Memory B cell (primary cell): ENCODE measurements at regions not wholly inside any gene's neighbourhood (a gene's known extent, or its start where the extent isn't known, plus 50 kb on each side); places are given as distances from the start of the nearest gene placed in this dataset.
"Not testable (repeated sequence)": the region's sequence is repeated elsewhere in the genome, so short reads cannot be mapped to it uniquely, and the experiment has no call there.

Source experiments
- ATAC-seq: fragments of 150-1000 bp; cut with Tn5 transposase; 2 replicates; pipeline ENCODE4 v1.10.0; 2021; ENCODE audit warnings: low read depth, mild to moderate bottlenecking, moderate library complexity
- DNase-seq, 2 donors: peaks; one replicate each; pipeline ENCODE4 v3.0.0; 2022; ENCODE audit warnings: low spot score in 2 of 2
- H3K27ac Mint-ChIP-seq: one replicate; pipeline ENCODE4 v1.8.0; 2022; ENCODE audit warnings: mild to moderate bottlenecking, moderate library complexity, mixed read lengths
- H3K27me3 Mint-ChIP-seq: one replicate; pipeline ENCODE4 v1.8.0; 2022; ENCODE audit warnings: mixed read lengths
- H3K36me3 Mint-ChIP-seq: one replicate; pipeline ENCODE4 v1.8.0; 2022; ENCODE audit warnings: mild to moderate bottlenecking, mixed read lengths
- H3K4me1 Mint-ChIP-seq: one replicate; pipeline ENCODE4 v1.8.0; 2022; ENCODE audit warnings: mixed read lengths
- H3K4me3 Mint-ChIP-seq: one replicate; pipeline ENCODE4 v1.8.0; 2022; ENCODE audit warnings: mild to moderate bottlenecking, moderate library complexity, mixed read lengths
- H3K9me3 Mint-ChIP-seq: one replicate; pipeline ENCODE4 v1.8.0; 2022; ENCODE audit warnings: mixed read lengths

DNA sequence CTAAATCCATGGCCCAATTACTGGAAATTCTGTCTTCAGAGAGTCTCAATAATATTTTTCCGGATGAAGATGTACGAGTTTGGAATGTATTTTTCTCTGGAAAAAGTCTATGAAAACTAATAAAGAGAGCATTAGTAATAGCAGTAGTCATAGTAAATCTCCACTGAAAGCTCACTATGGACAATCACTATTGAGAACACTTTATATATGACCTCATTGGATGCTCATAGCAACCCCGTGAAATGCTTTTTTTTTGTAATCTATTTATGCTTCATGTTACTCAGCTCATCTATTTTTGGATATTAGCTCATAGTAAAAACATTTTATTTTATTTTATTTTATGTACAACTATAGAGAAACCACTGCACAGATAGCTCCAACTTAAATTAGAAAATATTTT lies 94.3 kb upstream of the MYO3A start:
- Mint-ChIP-seq H3K27ac (no peak overlapping the region), H3K4me1 (no peaks in the 10 kb centered on the region), H3K4me3 (no peak overlapping the region), H3K36me3 (no peaks in the 10 kb centered on the region), H3K27me3 (no peaks in the 10 kb centered on the region), H3K9me3 (peaks cover 6% of the 10 kb centered on the region)
- ATAC-seq: no peak
- DNase-seq: no peak

DNA sequence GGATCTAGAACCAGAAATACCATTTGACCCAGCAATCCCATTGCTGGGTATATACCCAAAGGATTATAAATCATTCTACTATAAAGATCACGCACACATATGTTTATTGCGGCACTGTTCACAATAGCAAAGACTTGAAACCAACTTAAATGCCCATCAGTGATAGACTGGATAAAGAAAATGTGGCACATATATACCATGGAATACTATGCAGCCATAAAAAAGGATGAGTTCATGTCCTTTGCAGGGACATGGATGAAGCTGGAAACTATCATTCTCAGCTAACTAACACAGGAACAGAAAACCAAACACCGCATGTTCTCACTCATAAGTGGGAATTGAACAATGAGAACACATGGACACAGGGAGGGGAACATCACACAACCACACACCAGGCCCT lies 93.2 kb upstream of the MYO3A start:
- H3K4me1 Mint-ChIP-seq, H3K27ac Mint-ChIP-seq, H3K4me3 Mint-ChIP-seq, H3K36me3 Mint-ChIP-seq, H3K27me3 Mint-ChIP-seq, DNase-seq, ATAC-seq, H3K9me3 Mint-ChIP-seq: not testable (repeated sequence)

DNA sequence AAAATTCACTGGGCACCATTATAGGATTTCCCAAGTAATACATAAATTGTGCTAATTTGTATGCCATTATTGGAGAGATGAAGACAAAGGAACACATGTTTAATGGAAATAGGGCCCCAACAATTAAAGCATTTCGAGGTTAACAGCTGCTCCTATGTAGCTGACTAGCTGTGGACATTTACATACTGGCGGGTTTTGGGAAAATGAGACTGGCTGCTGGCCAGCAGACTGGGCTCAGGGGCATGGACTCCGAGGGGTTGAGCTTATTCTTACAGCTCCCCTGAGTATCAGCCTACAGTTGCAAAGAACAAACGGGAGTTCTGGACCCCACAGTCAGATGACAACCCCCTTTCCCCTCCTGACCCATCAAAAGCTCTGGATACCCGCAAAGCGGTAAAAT lies 91.9 kb upstream of the MYO3A start:
- H3K27ac Mint-ChIP-seq: no peak overlapping the region
- ATAC-seq (no peak), DNase-seq (no peak)
- no peak overlapping the region for H3K4me3 Mint-ChIP-seq
- H3K9me3 Mint-ChIP-seq: peaks cover 5% of the 10 kb centered on the region
- no peaks in the 10 kb centered on the region for H3K4me1 Mint-ChIP-seq
- no peaks in the 10 kb centered on the region for H3K27me3 Mint-ChIP-seq
- no peaks in the 10 kb centered on the region for H3K36me3 Mint-ChIP-seq

DNA sequence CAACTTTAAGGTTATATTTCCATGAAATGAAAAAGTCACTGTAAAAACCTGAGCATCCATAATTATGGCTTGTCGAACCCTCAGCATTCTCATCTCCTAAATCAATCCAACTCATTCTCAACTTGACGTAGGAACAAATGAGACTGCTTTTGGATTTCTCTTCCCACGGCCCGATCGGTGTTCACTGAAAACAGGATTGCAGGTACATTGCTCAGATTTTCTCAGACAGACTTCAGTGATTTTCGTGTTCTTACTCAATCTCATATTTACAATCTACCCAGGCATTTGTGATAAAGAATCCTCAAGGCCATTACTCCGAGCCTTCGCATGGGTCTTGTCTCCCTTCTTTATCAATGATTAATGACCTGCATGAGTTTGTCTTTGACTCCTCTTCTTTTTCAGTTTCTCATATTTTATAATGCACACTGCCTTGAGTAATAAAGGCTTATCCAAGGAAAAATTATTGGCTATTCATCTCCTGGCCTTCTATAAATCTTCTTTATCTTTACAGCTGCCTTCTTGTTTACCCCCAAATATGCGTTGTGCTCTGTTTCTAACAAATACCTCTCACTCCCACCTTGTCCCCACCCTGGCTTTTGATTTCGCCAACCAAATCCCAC lies 90.4 kb upstream of the MYO3A start:
- H3K9me3 Mint-ChIP-seq: peaks cover 11% of the 10 kb centered on the region
- no peak for DNase-seq
- no peak for ATAC-seq
- H3K4me3 Mint-ChIP-seq: no peak overlapping the region
- no peak overlapping the region for H3K27ac Mint-ChIP-seq
- H3K36me3 Mint-ChIP-seq: no peaks in the 10 kb centered on the region
- H3K4me1 Mint-ChIP-seq: peaks cover 2% of the 10 kb centered on the region
- H3K27me3 Mint-ChIP-seq: peaks cover 5% of the 10 kb centered on the region

DNA sequence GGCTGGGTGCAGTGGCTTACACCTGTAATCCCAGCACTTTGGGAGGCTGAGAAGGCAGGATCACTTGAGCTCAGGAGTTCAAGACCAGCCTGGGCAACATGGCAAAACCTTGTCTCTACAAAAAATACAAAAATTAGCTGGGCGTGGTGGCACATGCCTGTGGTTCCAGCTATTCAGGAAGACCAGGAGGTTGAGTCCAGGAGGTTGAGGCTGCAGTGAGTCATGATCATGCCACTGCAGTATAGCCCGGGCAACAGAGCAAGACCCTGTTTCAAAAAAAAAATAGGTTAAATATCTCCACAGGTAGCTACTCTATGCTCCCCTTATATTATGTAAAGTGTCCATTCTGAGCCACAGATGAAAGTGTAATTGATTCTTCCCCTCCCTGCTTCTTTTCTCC lies 89.3 kb upstream of the MYO3A start:
- not testable (repeated sequence) for DNase-seq, H3K4me3 Mint-ChIP-seq, H3K27me3 Mint-ChIP-seq, H3K4me1 Mint-ChIP-seq, H3K36me3 Mint-ChIP-seq, H3K27ac Mint-ChIP-seq, ATAC-seq
- H3K9me3 Mint-ChIP-seq: peaks cover 11% of the 10 kb centered on the region

DNA sequence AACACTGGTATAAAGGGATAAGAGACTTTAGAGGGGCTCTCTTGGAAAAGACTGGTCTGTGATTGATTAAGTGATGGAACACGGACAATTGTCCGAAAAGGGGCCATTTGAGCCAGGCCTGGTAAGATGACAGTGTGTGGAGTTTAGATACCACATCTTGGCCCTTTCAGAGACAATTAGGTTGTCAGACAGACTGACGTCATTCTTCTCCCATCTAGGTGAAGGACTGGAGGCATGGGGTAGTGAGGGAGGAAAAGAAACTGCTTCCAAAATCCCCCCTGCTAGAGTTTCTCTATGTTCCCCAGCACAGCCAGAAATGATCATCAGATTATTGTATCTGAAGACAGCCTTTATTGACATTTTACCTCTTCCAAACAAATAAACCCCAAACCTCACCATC lies 84.8 kb upstream of the MYO3A start:
- H3K9me3 Mint-ChIP-seq: peaks cover 6% of the 10 kb centered on the region
- DNase-seq (no peak), ATAC-seq (no peak)
- no peak overlapping the region for H3K27ac Mint-ChIP-seq
- no peak overlapping the region for H3K4me3 Mint-ChIP-seq
- no peaks in the 10 kb centered on the region for H3K36me3 Mint-ChIP-seq
- H3K4me1 Mint-ChIP-seq: peaks cover 2% of the 10 kb centered on the region
- peaks cover 7% of the 10 kb centered on the region for H3K27me3 Mint-ChIP-seq

DNA sequence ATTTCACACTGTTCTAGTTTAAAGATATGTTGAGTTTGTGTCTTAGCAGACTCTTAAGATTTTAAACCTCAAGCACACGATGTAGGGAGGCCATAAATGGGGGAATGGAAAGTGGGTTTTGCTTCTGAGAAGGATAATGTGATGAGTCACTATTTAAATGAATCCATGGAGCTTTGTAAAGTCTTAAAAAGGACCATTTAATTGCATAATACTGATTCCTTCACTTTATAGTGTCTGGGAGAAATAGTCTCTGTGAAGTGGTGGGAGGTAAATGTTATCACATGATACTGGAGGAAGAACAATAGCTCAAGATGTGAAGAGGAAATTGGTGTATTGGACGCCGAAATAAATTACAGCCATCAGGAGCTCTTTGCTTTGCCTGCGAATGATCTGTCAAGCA lies 84.0 kb upstream of the MYO3A start:
- Mint-ChIP-seq H3K27me3 (peaks cover 7% of the 10 kb centered on the region), H3K36me3 (no peaks in the 10 kb centered on the region), H3K4me3 (no peak overlapping the region), H3K27ac (no peak overlapping the region), H3K4me1 (peaks cover 2% of the 10 kb centered on the region), H3K9me3 (peaks cover 6% of the 10 kb centered on the region)
- ATAC-seq: no peak
- no peak for DNase-seq

DNA sequence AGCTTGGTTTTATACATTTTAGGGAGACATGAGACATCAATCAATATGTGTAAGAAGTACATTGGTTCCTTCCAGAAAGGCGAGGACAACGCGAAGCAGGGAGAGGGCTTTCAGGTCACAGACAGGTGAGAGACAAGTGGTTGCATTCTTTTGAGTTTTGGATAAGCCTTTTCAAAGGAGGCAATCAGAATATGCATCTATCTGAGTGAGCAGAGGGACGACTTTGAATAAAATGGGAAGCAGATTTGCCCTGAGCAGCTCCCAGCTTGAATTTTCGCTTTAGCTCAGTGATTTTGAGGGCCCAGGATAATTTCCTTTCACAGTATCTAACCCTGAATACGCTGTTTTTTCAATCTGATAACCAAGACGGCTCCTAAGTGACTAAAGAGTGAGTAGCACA lies 82.5 kb upstream of the MYO3A start:
- no peaks in the 10 kb centered on the region for H3K36me3 Mint-ChIP-seq
- H3K4me3 Mint-ChIP-seq: no peak overlapping the region
- no peak for DNase-seq
- H3K27ac Mint-ChIP-seq: no peak overlapping the region
- H3K4me1 Mint-ChIP-seq: peaks cover 2% of the 10 kb centered on the region
- ATAC-seq: no peak
- peaks cover 6% of the 10 kb centered on the region for H3K9me3 Mint-ChIP-seq
- peaks cover 7% of the 10 kb centered on the region for H3K27me3 Mint-ChIP-seq

DNA sequence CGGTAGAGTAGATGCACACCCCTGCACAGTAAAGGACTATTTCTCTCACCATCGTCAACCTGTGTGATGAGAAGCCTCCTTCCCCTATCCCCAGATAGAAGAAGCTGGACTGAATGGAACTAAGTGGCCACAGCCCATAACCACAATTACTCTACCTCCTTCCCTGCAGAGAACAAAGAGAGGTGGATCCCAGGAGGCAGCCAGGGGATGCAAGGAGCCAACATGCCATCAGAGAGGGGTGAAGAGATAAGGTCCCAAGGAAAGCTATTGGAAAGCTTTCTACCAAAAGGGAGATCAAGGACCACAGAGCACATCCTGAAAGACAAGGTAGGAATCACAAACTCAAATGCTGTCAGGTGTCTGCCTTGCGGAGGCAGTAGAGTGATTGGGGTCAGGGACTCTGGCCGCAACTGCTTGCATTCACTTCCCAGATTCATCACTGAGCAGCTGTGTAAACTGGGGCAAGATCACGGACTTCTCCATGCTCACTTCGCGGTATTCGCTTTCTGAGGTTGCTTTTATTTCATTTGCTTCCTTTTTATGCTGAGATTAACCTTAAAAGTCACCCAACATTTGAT lies 81.6 kb upstream of the MYO3A start:
- DNase-seq (no peak), ATAC-seq (no peak)
- Mint-ChIP-seq H3K27ac (no peak overlapping the region), H3K9me3 (peaks cover 6% of the 10 kb centered on the region), H3K4me3 (no peak overlapping the region), H3K36me3 (no peaks in the 10 kb centered on the region), H3K27me3 (peaks cover 7% of the 10 kb centered on the region), H3K4me1 (peaks cover 2% of the 10 kb centered on the region)

DNA sequence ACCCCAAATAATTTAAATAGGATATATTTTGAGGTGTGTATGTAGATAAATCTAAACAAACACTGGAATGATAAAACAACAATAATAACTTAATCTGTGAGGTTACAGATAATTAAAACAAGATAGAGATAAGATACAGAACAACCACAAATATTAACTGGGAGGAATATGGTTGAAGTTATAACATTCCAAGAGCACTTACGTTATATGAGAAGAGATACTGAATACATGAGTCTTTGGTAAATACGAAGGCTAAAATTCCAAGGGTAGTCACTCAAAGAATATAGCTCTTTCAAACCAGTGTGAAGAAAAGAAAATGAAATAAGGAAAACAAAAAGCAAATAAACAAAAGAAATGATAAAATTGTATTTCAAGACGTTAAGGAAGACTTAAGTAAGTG lies 76.0 kb upstream of the MYO3A start:
- no peaks in the 10 kb centered on the region for H3K36me3 Mint-ChIP-seq
- no peaks in the 10 kb centered on the region for H3K4me1 Mint-ChIP-seq
- no peaks in the 10 kb centered on the region for H3K9me3 Mint-ChIP-seq
- no peaks in the 10 kb centered on the region for H3K27me3 Mint-ChIP-seq
- no peak overlapping the region for H3K4me3 Mint-ChIP-seq
- DNase-seq: no peak
- no peak for ATAC-seq
- no peak overlapping the region for H3K27ac Mint-ChIP-seq

DNA sequence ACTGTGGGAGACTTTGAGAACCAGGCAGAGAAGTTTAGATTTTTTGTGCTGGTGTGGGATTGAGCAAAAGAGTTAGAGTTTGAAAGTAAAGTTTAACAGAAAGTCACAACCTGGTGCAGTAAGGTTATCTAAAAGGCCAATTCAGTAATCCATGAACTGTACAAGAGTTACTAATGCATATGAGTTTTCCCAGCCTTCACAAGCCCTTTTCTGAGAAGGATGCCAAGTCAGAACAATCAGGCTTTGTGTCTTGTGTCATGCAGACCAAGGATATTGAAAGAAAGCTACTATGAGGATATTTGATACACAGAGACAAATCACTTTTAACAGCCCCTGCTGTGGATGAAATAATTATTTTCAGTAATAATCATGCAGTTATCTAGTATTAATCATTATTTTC lies 68.8 kb upstream of the MYO3A start:
- Mint-ChIP-seq H3K4me3 (no peak overlapping the region), H3K4me1 (no peaks in the 10 kb centered on the region), H3K27ac (no peak overlapping the region), H3K9me3 (peaks cover 6% of the 10 kb centered on the region), H3K27me3 (no peaks in the 10 kb centered on the region), H3K36me3 (no peaks in the 10 kb centered on the region)
- DNase-seq: no peak
- ATAC-seq: no peak

DNA sequence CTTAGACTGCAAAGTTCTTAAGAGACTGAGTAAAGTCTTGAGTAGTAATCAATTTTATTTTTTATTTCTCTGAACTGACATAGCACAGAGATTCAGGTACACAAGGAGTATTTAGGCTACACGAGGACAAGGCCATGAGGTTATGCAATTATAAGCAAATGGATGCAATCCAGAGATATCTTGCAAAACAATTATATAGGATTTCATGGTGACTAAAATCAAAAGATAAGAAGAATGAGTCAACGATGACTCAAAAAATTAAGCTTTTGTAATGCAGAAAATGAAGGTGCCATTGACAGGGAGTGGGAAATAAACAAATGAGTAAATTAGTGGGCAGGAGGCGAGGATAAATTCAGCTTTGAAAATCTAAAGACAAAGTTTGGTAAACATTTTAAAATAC lies 66.7 kb upstream of the MYO3A start:
- Mint-ChIP-seq H3K9me3 (peaks cover 6% of the 10 kb centered on the region), H3K27me3 (no peaks in the 10 kb centered on the region), H3K36me3 (no peaks in the 10 kb centered on the region), H3K27ac (no peak overlapping the region), H3K4me1 (no peaks in the 10 kb centered on the region), H3K4me3 (no peak overlapping the region)
- DNase-seq (no peak), ATAC-seq (no peak)

DNA sequence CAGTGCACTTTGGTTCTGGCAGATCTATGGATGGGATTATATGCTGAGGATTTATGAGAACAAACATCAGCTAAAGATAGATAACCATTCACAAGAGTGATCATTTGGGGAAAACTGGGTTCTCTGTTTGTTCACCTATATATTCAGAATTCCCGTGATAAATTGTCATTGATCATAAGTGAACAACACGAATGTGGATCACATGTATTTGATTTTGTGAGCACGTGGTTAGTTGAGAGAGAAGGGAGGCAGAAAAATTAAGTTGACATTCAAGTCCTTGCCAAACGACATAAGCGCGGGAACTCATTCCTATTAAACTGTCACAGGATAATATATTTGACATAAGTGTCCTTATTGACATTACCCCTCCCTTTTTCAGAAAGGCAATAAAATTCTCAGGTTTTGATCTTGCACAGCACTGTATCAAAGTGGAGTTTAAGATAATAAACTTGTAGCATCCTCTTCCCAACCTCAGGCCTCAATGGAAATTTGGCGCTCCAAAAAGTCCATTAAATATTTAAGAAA lies 64.9 kb upstream of the MYO3A start:
- Mint-ChIP-seq H3K4me1 (no peaks in the 10 kb centered on the region), H3K36me3 (no peaks in the 10 kb centered on the region), H3K27ac (no peak overlapping the region), H3K4me3 (no peak overlapping the region), H3K9me3 (peaks cover 3% of the 10 kb centered on the region), H3K27me3 (peaks cover 1% of the 10 kb centered on the region)
- no peak for DNase-seq
- ATAC-seq: no peak

DNA sequence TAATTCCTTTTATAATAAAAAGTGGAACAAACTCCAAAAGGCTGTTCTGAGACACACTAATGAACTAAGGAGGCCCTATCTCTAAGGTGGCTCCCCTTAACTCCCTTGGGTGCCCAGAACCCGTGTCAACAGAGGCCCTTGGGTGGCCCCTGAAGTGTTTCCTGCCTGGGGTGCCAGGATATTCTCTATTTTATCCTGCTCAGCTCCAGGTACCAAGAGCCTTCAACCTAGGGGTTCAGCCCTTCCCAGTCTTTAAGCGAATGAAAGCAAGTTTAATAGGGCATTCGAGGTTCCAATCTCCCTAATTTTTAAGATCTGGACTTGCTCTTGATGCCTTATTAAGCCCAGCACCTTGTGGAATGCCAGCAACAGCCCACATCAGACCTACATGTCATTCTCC lies 64.4 kb upstream of the MYO3A start:
- Mint-ChIP-seq H3K9me3 (no peaks in the 10 kb centered on the region), H3K27ac (no peak overlapping the region), H3K4me3 (no peak overlapping the region), H3K4me1 (no peaks in the 10 kb centered on the region), H3K36me3 (no peaks in the 10 kb centered on the region), H3K27me3 (peaks cover 2% of the 10 kb centered on the region)
- ATAC-seq (no peak), DNase-seq (no peak)

DNA sequence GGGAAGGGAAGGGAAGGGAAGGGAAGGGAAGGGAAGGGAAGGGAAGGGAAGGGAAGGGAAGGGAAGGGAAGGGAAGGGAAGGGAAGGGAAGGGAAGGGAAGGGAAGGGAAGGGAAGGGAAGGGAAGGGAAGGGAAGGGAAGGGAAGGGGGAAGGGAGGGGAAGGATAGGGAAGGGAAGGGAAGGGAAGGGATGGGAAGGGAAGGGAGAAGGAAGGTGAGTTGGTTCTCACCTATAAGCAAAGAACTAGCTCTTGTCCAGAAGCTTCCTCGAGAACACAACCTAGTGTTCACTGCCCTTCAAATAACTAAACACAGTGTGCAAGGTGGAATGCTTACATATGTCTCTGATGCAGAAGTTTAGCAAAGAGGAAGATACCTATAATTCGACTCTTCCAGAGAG lies 59.6 kb upstream of the MYO3A start:
- H3K36me3 Mint-ChIP-seq, H3K27ac Mint-ChIP-seq: not testable (repeated sequence)

More for the DNA sequence above, 59.6 kb upstream of the MYO3A start:
- not testable (repeated sequence) for H3K9me3 Mint-ChIP-seq, DNase-seq, H3K27me3 Mint-ChIP-seq, ATAC-seq, H3K4me3 Mint-ChIP-seq, H3K4me1 Mint-ChIP-seq
